BLaER1 (cell line): ENCODE measurements at regions not wholly inside any gene's neighbourhood (a gene's known extent, or its start where the extent isn't known, plus 50 kb on each side); places are given as distances from the start of the nearest gene placed in this dataset.

ENCODE experiments used
- H3K27ac ChIP-seq: shearing (Covaris generic); formaldehyde crosslinking; 2 replicates; pipeline ENCODE4 v1.8.1; 2022
- H3K27me3 ChIP-seq: shearing (Covaris generic); formaldehyde crosslinking; 2 replicates; pipeline ENCODE4 v1.8.1; 2022
- H3K36me3 ChIP-seq: shearing (Covaris generic); formaldehyde crosslinking; 2 replicates; pipeline ENCODE4 v1.8.1; 2022
- H3K4me1 ChIP-seq: shearing (Covaris generic); formaldehyde crosslinking; 2 replicates; pipeline ENCODE4 v1.8.1; 2022
- H3K4me2 ChIP-seq: shearing (Covaris generic); formaldehyde crosslinking; 2 replicates; pipeline ENCODE4 v1.8.1; 2022
- H3K4me3 ChIP-seq: shearing (Covaris generic); formaldehyde crosslinking; 2 replicates; pipeline ENCODE4 v1.8.1; 2022
- H3K9ac ChIP-seq: shearing (Covaris generic); formaldehyde crosslinking; 2 replicates; pipeline ENCODE4 v1.8.1; 2022
- H3K9me3 ChIP-seq: shearing (Covaris generic); formaldehyde crosslinking; 2 replicates; pipeline ENCODE4 v1.8.1; 2022
- H4K20me1 ChIP-seq: shearing (Covaris generic); formaldehyde crosslinking; 2 replicates; pipeline ENCODE4 v1.8.1; 2022
- Cebpa-rat ChIP-seq: shearing (Covaris generic); IDR thresholded peaks from 2 replicates; pipeline ENCODE4 v1.8.1; 2022

DNA sequence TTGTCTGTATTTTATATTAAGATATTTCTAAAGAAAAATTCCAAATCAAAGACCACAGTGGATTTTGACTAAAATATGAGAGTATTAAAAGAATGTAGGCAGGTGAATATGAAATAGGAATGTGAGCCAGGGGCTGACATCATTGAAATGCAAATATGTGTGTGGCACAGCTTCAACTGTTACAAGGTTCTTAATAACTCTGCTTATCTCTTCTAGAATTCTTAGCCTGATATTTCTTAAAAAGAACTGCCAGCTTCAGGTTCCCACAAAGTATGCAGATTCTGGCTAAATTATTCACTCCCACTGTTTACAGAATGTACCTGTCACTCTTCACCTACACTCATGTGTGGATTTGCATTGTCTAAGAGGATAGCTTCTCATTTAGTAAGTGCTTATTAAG, 274.4 kb downstream of the DIRAS2 start:
- TF ChIP-seq Cebpa-rat: no peak
- Histone ChIP-seq H3K36me3 (no peaks in the 10 kb centered on the region), H3K4me3 (no peak overlapping the region), H3K4me2 (no peak overlapping the region), H3K27me3 (no peaks in the 10 kb centered on the region), H3K4me1 (no peaks in the 10 kb centered on the region), H3K27ac (no peak overlapping the region), H3K9ac (no peak overlapping the region), H3K9me3 (no peaks in the 10 kb centered on the region), H4K20me1 (no peaks in the 10 kb centered on the region)

DNA sequence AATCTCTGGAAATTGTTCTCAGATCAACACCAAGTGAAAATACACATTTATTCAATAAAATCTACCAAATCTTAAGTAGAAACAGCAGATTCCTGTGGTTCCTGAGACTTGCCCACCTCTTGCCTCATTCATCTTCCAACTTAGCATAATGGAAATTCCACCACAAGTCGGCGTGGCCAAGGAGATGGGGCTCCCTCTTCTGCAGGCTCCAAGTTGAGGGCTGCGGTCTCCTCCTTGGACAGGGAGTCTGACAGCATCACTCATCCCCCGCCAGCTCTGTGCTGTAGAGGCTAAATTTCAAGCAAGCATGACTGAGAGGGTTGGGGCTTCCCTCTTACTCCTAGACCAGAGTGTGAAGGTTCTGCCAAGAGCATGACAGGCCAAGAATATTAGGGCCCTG, 273.7 kb downstream of the DIRAS2 start:
- H3K9ac ChIP-seq: no peak overlapping the region
- H3K4me2 ChIP-seq: no peak overlapping the region
- no peaks in the 10 kb centered on the region for H3K9me3 ChIP-seq
- H4K20me1 ChIP-seq: no peaks in the 10 kb centered on the region
- H3K36me3 ChIP-seq: no peaks in the 10 kb centered on the region
- H3K27ac ChIP-seq: no peak overlapping the region
- no peak for TF ChIP-seq Cebpa-rat
- H3K4me1 ChIP-seq: no peaks in the 10 kb centered on the region
- no peak overlapping the region for H3K4me3 ChIP-seq
- no peaks in the 10 kb centered on the region for H3K27me3 ChIP-seq

DNA sequence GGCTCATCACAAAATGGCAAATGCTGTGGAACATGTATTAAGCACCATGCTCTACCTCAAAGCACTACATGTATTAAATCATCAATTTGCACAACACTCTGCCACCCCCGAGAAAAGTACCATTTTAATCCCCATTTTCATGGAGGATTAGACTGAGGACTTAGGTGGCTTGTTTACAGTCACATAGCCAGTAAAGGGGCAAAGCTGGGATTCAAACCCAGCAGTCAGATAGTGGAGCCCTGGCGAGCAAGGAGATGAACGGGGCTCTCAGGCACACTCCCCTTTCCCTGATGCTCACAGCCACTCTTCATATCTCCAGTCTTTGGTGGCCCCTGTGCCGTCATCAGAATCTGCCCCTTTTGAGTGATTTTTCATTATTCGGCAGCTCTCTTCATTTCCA, 262.9 kb downstream of the DIRAS2 start:
- no peaks in the 10 kb centered on the region for H3K27me3 ChIP-seq

DNA sequence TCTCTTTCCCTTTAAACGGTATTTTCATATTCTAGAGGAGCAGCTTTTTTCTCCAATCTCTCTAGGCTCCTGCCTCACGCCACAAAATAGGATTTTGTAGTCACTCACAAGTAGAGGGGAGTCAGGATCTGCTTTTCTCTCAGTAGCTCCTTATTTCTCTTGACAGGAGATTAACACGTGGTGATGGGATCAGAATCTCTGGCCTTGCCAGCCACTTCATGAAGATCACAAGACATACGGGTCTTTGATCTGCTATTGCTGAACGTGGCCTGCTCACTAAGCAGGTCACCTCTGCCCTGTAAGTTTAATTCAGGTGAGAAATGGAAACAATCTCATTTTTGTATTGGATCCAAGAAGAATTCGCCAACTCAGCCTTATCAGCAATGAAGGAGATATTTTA, 257.5 kb downstream of the DIRAS2 start:
- no peak overlapping the region for H3K27ac ChIP-seq
- no peaks in the 10 kb centered on the region for H3K36me3 ChIP-seq
- H4K20me1 ChIP-seq: no peaks in the 10 kb centered on the region
- H3K27me3 ChIP-seq: no peaks in the 10 kb centered on the region
- H3K9me3 ChIP-seq: no peaks in the 10 kb centered on the region
- no peak overlapping the region for H3K9ac ChIP-seq
- no peak overlapping the region for H3K4me3 ChIP-seq
- H3K4me1 ChIP-seq: no peaks in the 10 kb centered on the region
- no peak overlapping the region for H3K4me2 ChIP-seq
- no peak for TF ChIP-seq Cebpa-rat

More for the DNA sequence above, 262.9 kb downstream of the DIRAS2 start:
- no peak overlapping the region for H3K4me3 ChIP-seq
- no peaks in the 10 kb centered on the region for H3K9me3 ChIP-seq
- no peaks in the 10 kb centered on the region for H4K20me1 ChIP-seq
- H3K4me1 ChIP-seq: no peaks in the 10 kb centered on the region
- no peak overlapping the region for H3K4me2 ChIP-seq
- H3K9ac ChIP-seq: no peak overlapping the region
- no peak for TF ChIP-seq Cebpa-rat
- H3K36me3 ChIP-seq: no peaks in the 10 kb centered on the region
- H3K27ac ChIP-seq: no peak overlapping the region

DNA sequence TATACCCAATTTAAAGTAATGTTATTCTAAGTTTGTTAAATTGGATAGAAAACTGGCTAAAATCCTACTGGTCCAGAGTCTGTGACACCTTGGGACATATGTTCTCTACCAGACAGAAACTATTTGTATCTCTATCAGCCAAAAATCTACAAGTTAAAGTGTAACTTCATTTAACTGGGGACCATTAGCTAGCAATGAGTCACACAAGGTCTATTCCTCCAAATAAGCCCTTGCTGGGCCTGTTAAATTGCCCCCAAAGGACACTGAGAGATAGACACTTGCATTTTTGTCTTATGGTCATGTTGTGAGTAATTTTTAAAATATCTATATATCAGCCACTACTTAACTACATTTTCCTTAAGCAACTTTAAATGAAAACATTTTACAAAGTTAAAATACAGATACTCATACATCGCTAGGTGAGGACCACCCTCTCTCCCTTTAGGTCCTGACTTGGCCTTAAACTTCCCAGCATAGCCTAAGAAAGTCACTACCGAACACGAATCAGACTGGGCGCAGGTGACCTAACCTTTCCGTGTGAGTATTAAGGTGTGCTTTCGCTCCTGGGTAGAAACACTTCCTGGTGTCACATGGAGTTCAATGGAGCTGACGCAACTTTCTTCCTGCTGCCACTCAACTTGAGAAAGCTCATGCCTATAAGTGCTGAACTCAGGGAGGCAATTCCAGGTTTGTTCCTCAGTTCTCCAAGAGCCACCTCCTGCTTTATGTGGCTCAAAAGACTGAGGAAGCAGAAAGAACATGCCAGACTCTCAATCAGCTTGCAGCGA, 249.1 kb downstream of the DIRAS2 start:
- Histone ChIP-seq H3K36me3 (no peaks in the 10 kb centered on the region), H3K4me2 (no peak overlapping the region), H4K20me1 (no peaks in the 10 kb centered on the region), H3K9ac (no peak overlapping the region), H3K4me3 (no peak overlapping the region), H3K9me3 (no peaks in the 10 kb centered on the region), H3K27me3 (no peaks in the 10 kb centered on the region), H3K27ac (no peak overlapping the region), H3K4me1 (no peaks in the 10 kb centered on the region)
- TF ChIP-seq Cebpa-rat: no peak

DNA sequence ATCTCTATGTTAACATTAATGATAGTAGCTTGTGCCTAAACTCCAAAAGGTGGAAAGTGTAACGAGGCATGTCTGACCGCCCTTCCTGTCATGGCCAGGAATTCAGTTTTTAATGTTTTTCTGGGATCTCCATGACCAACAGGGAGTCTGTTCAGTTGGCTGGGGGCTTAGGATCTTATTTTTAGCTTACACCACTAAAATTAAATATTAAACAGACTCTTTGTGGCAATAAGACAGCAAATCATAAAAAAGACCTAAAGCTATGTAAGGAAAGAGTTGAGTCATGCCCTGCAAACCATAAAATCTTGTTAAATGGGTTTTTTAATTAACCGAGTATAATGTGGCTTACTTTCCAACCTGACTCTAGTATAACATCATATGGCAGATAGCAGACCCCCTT, 247.8 kb downstream of the DIRAS2 start:
- H3K9me3 ChIP-seq: no peaks in the 10 kb centered on the region
- H3K36me3 ChIP-seq: no peaks in the 10 kb centered on the region
- H3K9ac ChIP-seq: no peak overlapping the region
- H3K4me2 ChIP-seq: no peak overlapping the region
- H3K4me3 ChIP-seq: no peak overlapping the region
- H3K27me3 ChIP-seq: no peaks in the 10 kb centered on the region
- no peaks in the 10 kb centered on the region for H4K20me1 ChIP-seq
- H3K4me1 ChIP-seq: no peaks in the 10 kb centered on the region
- no peak overlapping the region for H3K27ac ChIP-seq
- TF ChIP-seq Cebpa-rat: no peak

DNA sequence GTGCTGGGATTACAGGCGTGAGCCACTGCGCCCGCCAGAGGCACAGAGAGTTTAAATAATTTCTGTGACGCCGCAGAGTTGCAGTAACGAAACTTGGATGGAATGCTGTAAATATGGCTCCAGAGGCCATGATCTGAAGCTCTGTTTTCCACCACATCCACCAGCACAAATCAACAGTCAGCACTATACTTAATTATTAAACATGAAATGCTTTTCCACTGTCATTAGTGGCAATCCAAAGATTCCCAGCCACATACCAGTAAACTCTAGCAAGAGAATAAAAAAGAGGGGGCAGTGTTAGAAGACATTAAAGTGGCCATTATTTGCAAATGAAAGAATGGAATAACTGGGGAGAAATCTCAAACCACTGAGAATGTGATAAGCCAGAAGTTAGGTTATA, 242.5 kb downstream of the DIRAS2 start:
- Histone ChIP-seq H3K27me3 (no peaks in the 10 kb centered on the region), H3K36me3 (no peaks in the 10 kb centered on the region), H3K4me2 (no peak overlapping the region), H4K20me1 (no peaks in the 10 kb centered on the region), H3K4me1 (no peaks in the 10 kb centered on the region), H3K9ac (no peak overlapping the region), H3K4me3 (no peak overlapping the region), H3K9me3 (no peaks in the 10 kb centered on the region), H3K27ac (no peak overlapping the region)
- no peak for TF ChIP-seq Cebpa-rat

DNA sequence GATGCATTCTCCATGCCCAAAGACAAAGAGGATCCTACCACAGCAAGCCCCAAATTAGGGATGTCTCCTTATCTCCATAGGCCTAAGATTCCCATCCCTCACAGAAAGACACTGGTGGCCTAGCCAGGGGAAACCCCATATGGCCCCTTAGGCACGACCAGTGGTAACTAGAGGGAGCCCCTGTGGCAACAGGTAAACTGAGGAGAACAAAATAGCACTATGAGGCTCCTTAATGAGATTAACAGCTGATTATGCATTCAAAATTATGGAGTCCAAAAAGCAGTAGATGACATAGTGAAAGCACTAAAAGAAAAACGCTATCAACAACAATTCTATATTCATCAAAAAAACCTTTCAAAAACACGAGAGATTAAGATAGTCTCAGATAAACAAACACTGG, 234.0 kb downstream of the DIRAS2 start:
- no peaks in the 10 kb centered on the region for H3K4me1 ChIP-seq
- peaks cover 8% of the 10 kb centered on the region for H3K9me3 ChIP-seq
- no peak overlapping the region for H3K4me3 ChIP-seq
- H3K27ac ChIP-seq: no peak overlapping the region
- TF ChIP-seq Cebpa-rat: no peak
- no peak overlapping the region for H3K9ac ChIP-seq
- no peak overlapping the region for H3K4me2 ChIP-seq
- H4K20me1 ChIP-seq: no peaks in the 10 kb centered on the region
- H3K36me3 ChIP-seq: no peaks in the 10 kb centered on the region
- H3K27me3 ChIP-seq: no peaks in the 10 kb centered on the region

DNA sequence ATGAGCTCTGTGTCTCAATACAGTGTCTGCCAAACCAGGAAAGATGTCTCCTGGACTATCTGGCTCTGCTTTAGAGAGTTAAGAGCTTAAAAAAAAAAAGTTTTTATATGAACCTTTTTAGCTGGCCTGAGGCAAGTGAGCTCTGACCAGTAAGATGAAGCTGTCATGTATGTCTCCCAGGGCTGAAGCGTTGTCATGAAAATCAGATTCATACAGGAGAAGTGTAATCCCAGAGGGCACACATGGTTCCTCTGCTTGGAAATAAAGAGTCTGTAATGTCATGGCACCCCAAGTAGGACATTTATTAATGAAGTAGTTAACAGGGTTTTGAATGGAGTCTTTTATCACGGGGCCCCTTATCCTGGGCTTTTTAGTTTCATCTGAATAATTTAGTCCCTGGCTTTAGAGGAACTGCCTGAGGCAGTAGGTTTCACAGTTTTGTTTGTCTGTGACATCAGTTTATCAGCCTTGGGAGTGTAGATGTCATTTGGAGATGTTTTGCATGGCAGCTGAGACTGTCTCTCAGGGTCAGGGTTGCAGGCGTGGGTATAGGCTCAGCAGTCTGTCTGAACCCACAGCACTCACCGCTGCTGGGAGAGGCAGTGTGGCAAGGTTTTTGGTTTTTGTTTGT, 223.3 kb downstream of the DIRAS2 start:
- Histone ChIP-seq H4K20me1 (no peaks in the 10 kb centered on the region), H3K4me2 (no peak overlapping the region), H3K4me3 (no peak overlapping the region), H3K4me1 (no peaks in the 10 kb centered on the region), H3K27me3 (no peaks in the 10 kb centered on the region), H3K27ac (no peak overlapping the region), H3K9me3 (no peaks in the 10 kb centered on the region), H3K9ac (no peak overlapping the region), H3K36me3 (no peaks in the 10 kb centered on the region)
- TF ChIP-seq Cebpa-rat: no peak

DNA sequence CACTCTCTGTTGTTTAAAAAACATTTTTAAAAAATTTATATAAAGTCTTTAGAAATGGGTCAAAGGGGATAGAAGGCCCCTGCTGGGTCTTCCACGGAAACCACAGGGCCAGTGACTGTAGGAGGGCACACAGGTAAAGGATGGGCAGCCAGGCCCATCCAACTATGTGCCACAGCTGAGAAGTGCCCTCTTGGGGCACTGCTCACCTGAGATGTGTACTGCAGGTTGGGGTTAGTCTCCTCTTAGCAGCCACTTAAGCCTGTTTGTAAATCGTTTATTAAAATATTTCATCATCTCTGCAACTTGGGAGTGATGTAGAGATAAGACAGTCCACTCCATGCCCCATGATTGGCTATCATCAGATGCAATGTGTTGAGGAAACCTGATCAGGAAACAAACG, 222.4 kb downstream of the DIRAS2 start:
- no peak overlapping the region for H3K27ac ChIP-seq
- no peaks in the 10 kb centered on the region for H4K20me1 ChIP-seq
- H3K36me3 ChIP-seq: no peaks in the 10 kb centered on the region
- no peaks in the 10 kb centered on the region for H3K4me1 ChIP-seq
- no peaks in the 10 kb centered on the region for H3K27me3 ChIP-seq
- no peaks in the 10 kb centered on the region for H3K9me3 ChIP-seq
- TF ChIP-seq Cebpa-rat: no peak
- no peak overlapping the region for H3K9ac ChIP-seq
- no peak overlapping the region for H3K4me2 ChIP-seq
- H3K4me3 ChIP-seq: no peak overlapping the region
